WTC11 (cell line): ENCODE measurements at regions not wholly inside any gene's neighbourhood (a gene's known extent, or its start where the extent isn't known, plus 50 kb on each side); places are given as distances from the start of the nearest gene placed in this dataset.

Experiments used
- ATAC-seq: fragments of 200-7000 bp; cut with Tn5 transposase; 2 replicates; pipeline ENCODE4 v1.10.0; 2021; ENCODE audit warnings: mild to moderate bottlenecking, moderate library complexity
- CTCF ChIA-PET: fragments of 300-600 bp; sonication (Branson Sonifier 250); formaldehyde crosslinking; loops from one replicate; lab custom pipeline; 2021; ENCODE audit warnings: antibody characterized with exemption; lab: Charles Lee
- POLR2A ChIA-PET: fragments of 350-600 bp; sonication (Branson Sonifier 250); formaldehyde crosslinking; loops from one replicate; lab custom pipeline; 2021; ENCODE audit warnings: antibody characterized with exemption; lab: Charles Lee
- DNase-seq: peaks from one replicate; pipeline ENCODE4 v3.0.0; 2021; ENCODE audit warnings: low spot score
- H3K27ac Mint-ChIP-seq: 2 replicates; pipeline ENCODE4 v1.8.0; 2021; ENCODE audit warnings: mixed read lengths
- H3K27me3 Mint-ChIP-seq: 2 replicates; pipeline ENCODE4 v1.8.0; 2021; ENCODE audit warnings: low read depth, mild to moderate bottlenecking, moderate library complexity, mixed read lengths
- H3K36me3 Mint-ChIP-seq: 2 replicates; pipeline ENCODE4 v1.8.0; 2021; ENCODE audit warnings: mixed read lengths
- H3K4me1 Mint-ChIP-seq: 2 replicates; pipeline ENCODE4 v1.8.0; 2022; ENCODE audit warnings: mixed read lengths
- H3K4me3 Mint-ChIP-seq: 2 replicates; pipeline ENCODE4 v1.8.0; 2021; ENCODE audit warnings: mild to moderate bottlenecking, moderate library complexity, mixed read lengths
- H3K9me3 Mint-ChIP-seq: 2 replicates; pipeline ENCODE4 v1.8.0; 2021; ENCODE audit warnings: mixed read lengths
- AFF4 ChIP-seq: sonication (generic); formaldehyde crosslinking; IDR thresholded peaks from 2 replicates; pipeline ENCODE4 v1.8.1; 2023; ENCODE audit warnings: mild to moderate bottlenecking, missing genetic modification reagents, borderline replicate concordance
- ARID4B ChIP-seq: sonication (generic); formaldehyde crosslinking; IDR thresholded peaks from 2 replicates; pipeline ENCODE4 v1.8.0; 2023; ENCODE audit warnings: missing genetic modification reagents, mild to moderate bottlenecking, borderline replicate concordance
- CREB1 ChIP-seq: sonication (generic); formaldehyde crosslinking; IDR thresholded peaks from 2 replicates; pipeline ENCODE4 v1.8.0; 2023; ENCODE audit warnings: mild to moderate bottlenecking, missing genetic modification reagents
- CREM ChIP-seq: sonication (generic); formaldehyde crosslinking; IDR thresholded peaks from 2 replicates; pipeline ENCODE4 v1.8.1; 2022; ENCODE audit warnings: mild to moderate bottlenecking, missing genetic modification reagents, moderate library complexity
- FOXK1 ChIP-seq: sonication (generic); formaldehyde crosslinking; IDR thresholded peaks from 2 replicates; pipeline ENCODE4 v1.8.0; 2022; ENCODE audit warnings: mild to moderate bottlenecking, moderate library complexity, missing genetic modification reagents
- FOXP1 ChIP-seq: sonication (generic); formaldehyde crosslinking; IDR thresholded peaks from 2 replicates; pipeline ENCODE4 v1.8.0; 2022; ENCODE audit warnings: missing genetic modification reagents, mild to moderate bottlenecking, moderate library complexity, borderline replicate concordance
- GABPB1 ChIP-seq: sonication (generic); formaldehyde crosslinking; IDR thresholded peaks from 2 replicates; pipeline ENCODE4 v1.8.1; 2023; ENCODE audit warnings: mild to moderate bottlenecking, missing genetic modification reagents
- GRHL2 ChIP-seq: fragments of 250-450 bp; sonication (Bioruptor Pico); IDR thresholded peaks from 2 replicates; pipeline ENCODE4 v1.8.0; 2022; ENCODE audit warnings: mild to moderate bottlenecking, moderate library complexity; ENCODE audit not compliant: insufficient replicate concordance, severe bottlenecking
- JUN ChIP-seq: sonication (generic); formaldehyde crosslinking; IDR thresholded peaks from 2 replicates; pipeline ENCODE4 v1.8.0; 2023; ENCODE audit warnings: mild to moderate bottlenecking, missing genetic modification reagents
- MYBL2 ChIP-seq: sonication (generic); formaldehyde crosslinking; IDR thresholded peaks from 2 replicates; pipeline ENCODE4 v1.8.1; 2023; ENCODE audit warnings: mild to moderate bottlenecking, moderate library complexity, missing genetic modification reagents
- NFATC4 ChIP-seq: fragments of 250-450 bp; sonication (Bioruptor Pico); IDR thresholded peaks from 2 replicates; pipeline ENCODE4 v1.9.0; 2021; ENCODE audit warnings: mild to moderate bottlenecking
- PRRX2 ChIP-seq: fragments of 250-450 bp; sonication (Bioruptor Pico); IDR thresholded peaks from 2 replicates; pipeline ENCODE4 v1.8.0; 2021; ENCODE audit warnings: mild to moderate bottlenecking
- RORB ChIP-seq: fragments of 250-450 bp; sonication (Bioruptor Pico); IDR thresholded peaks from 2 replicates; pipeline ENCODE4 v1.9.0; 2021; ENCODE audit warnings: mild to moderate bottlenecking
- TCF7 ChIP-seq: sonication (generic); formaldehyde crosslinking; IDR thresholded peaks from 2 replicates; pipeline ENCODE4 v1.8.0; 2022; ENCODE audit warnings: mild to moderate bottlenecking, low read depth, missing genetic modification reagents, moderate library complexity
- TEAD4 ChIP-seq: sonication (generic); formaldehyde crosslinking; IDR thresholded peaks from 2 replicates; pipeline ENCODE4 v1.8.0; 2022; ENCODE audit warnings: mild to moderate bottlenecking, missing genetic modification reagents
- ZNF121 ChIP-seq: sonication (generic); formaldehyde crosslinking; IDR thresholded peaks from 2 replicates; pipeline ENCODE4 v1.8.0; 2023; ENCODE audit warnings: missing genetic modification reagents
- TF ChIP-seq, protein P1 (sequence below): sonication (generic); formaldehyde crosslinking; IDR thresholded peaks from 2 replicates; pipeline ENCODE4 v1.8.1; 2022; ENCODE audit warnings: low read depth, mild to moderate bottlenecking, moderate library complexity, missing genetic modification reagents, borderline replicate concordance
- TF ChIP-seq, protein P2 (sequence below): sonication (generic); formaldehyde crosslinking; IDR thresholded peaks from 2 replicates; pipeline ENCODE4 v1.8.0; 2022; ENCODE audit warnings: mild to moderate bottlenecking, missing genetic modification reagents

GRCh38 chr18:57922885-57923284 lies 119.8 kb upstream of the ATP8B1 start:
- ChIA-PET POLR2A (no interaction called here), CTCF (no interaction called here)
- DNase-seq (no peak), ATAC-seq (no peak)
- Mint-ChIP-seq H3K36me3 (no peaks in the 10 kb centered on the region), H3K27ac (no peak overlapping the region), H3K9me3 (peaks cover 14% of the 10 kb centered on the region), H3K4me3 (no peak overlapping the region), H3K4me1 (no peaks in the 10 kb centered on the region), H3K27me3 (peaks cover 3% of the 10 kb centered on the region; the same call in 1 of the 2 replicates)
- TF ChIP-seq PRRX2 (no peak), NFATC4 (CRISPR knock-in tag) (no peak), TCF7 (CRISPR knock-in tag) (no peak), FOXK1 (no peak), CREM (CRISPR knock-in tag) (no peak), FOXP1 (CRISPR knock-in tag) (no peak), MYBL2 (CRISPR knock-in tag) (no peak), RORB (CRISPR knock-in tag) (no peak), AFF4 (CRISPR knock-in tag) (no peak), ARID4B (CRISPR knock-in tag) (no peak), CREB1 (no peak)
- TF ChIP-seq, protein P1, sequence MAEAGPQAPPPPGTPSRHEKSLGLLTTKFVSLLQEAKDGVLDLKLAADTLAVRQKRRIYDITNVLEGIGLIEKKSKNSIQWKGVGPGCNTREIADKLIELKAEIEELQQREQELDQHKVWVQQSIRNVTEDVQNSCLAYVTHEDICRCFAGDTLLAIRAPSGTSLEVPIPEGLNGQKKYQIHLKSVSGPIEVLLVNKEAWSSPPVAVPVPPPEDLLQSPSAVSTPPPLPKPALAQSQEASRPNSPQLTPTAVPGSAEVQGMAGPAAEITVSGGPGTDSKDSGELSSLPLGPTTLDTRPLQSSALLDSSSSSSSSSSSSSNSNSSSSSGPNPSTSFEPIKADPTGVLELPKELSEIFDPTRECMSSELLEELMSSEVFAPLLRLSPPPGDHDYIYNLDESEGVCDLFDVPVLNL (CRISPR knock-in tag): no peak

DNA sequence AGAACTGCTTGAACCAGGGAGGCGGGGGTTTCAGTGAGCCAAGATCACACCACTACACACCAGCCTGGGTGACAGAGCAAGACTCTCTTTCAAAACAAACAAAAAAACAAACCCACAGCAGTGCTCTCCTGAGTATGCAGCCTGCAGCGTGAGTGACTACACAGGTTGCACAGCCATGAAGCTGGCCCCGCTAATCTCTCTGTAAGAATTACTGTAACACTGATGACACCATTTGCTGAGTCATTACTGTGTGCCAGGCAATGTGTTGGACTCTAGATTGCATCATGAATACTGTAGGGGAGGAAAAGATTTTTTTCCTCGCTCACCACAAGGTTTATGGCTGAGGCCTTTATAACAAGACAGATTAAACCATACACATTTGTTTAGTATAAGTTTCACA lies 118.6 kb upstream of the ATP8B1 start:
- peaks cover 15% of the 10 kb centered on the region for H3K9me3 Mint-ChIP-seq
- POLR2A ChIA-PET: no interaction called here
- peaks cover 3% of the 10 kb centered on the region; the same call in 1 of the 2 replicates for H3K27me3 Mint-ChIP-seq
- DNase-seq (no peak), ATAC-seq (no peak)
- CTCF ChIA-PET: no interaction called here
- no peaks in the 10 kb centered on the region for H3K4me1 Mint-ChIP-seq
- TF ChIP-seq JUN (CRISPR knock-in tag) (no peak), GABPB1 (CRISPR knock-in tag) (peak; percentile 64)
- no peak overlapping the region for H3K27ac Mint-ChIP-seq
- H3K36me3 Mint-ChIP-seq: no peaks in the 10 kb centered on the region
- no peak overlapping the region for H3K4me3 Mint-ChIP-seq

DNA sequence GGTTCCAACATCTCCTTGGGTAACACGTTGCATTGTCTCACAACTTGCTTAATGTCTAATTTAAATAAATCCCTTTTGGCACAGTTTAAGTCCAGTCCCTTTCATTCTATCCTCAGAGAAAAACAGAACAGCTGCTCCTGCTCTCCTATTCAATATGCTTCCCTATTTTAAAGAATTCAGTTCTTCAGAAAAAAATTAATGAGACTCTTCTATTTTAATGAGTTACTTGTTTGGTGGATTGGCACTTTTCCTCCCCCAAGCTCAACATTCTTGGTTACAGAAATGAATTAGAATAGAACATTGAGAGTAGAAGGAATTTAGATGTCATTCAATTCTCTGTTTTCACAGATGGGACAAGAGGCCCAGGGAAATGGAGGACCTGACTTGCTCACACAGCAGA lies 116.9 kb upstream of the ATP8B1 start:
- ChIA-PET CTCF (interaction anchor here (1.1 kb wide), 1 partner anchor 9 kb away, joined by 3 read pairs; no protein-coding TSS in a partner anchor), POLR2A (no interaction called here)
- no peak for ATAC-seq
- no peak overlapping the region for H3K4me3 Mint-ChIP-seq
- H3K27me3 Mint-ChIP-seq: peaks cover 3% of the 10 kb centered on the region; the same call in 1 of the 2 replicates
- no peak for TF ChIP-seq TEAD4 (CRISPR knock-in tag)
- TF ChIP-seq ZNF121 (CRISPR knock-in tag): no peak
- TF ChIP-seq GRHL2 (CRISPR knock-in tag): no peak
- TF ChIP-seq, protein P2, sequence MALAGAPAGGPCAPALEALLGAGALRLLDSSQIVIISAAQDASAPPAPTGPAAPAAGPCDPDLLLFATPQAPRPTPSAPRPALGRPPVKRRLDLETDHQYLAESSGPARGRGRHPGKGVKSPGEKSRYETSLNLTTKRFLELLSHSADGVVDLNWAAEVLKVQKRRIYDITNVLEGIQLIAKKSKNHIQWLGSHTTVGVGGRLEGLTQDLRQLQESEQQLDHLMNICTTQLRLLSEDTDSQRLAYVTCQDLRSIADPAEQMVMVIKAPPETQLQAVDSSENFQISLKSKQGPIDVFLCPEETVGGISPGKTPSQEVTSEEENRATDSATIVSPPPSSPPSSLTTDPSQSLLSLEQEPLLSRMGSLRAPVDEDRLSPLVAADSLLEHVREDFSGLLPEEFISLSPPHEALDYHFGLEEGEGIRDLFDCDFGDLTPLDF (CRISPR knock-in tag): no peak
- no peak for DNase-seq
- H3K9me3 Mint-ChIP-seq: peaks cover 15% of the 10 kb centered on the region
- peaks cover 13% of the 10 kb centered on the region for H3K4me1 Mint-ChIP-seq
- no peak overlapping the region for H3K27ac Mint-ChIP-seq
- H3K36me3 Mint-ChIP-seq: no peaks in the 10 kb centered on the region
